B cell (primary cell): ENCODE measurements at regions not wholly inside any gene's neighbourhood (a gene's known extent, or its start where the extent isn't known, plus 50 kb on each side); places are given as distances from the start of the nearest gene placed in this dataset.

Experiments used
- ATAC-seq: fragments of 200-7000 bp; cut with Tn5 transposase; one replicate; pipeline ENCODE4 v1.10.0; 2021; ENCODE audit warnings: low read depth, mild to moderate bottlenecking, moderate number of reproducible peaks, moderate library complexity
- CTCF ChIA-PET: fragments of 350-600 bp; sonication (Branson Sonifier 250); formaldehyde crosslinking; loops from one replicate; lab custom pipeline; 2021; ENCODE audit warnings: antibody characterized with exemption, inconsistent platforms; lab: Charles Lee
- POLR2A ChIA-PET: fragments of 350-600 bp; sonication (Branson Sonifier 250); formaldehyde crosslinking; loops from one replicate; lab custom pipeline; 2021; ENCODE audit warnings: antibody characterized with exemption; lab: Charles Lee
- DNase-seq: peaks from one replicate; pipeline ENCODE4 v3.0.0; 2013
- H2AFZ ChIP-seq: 2 replicates; pipeline ENCODE4 v1.6.1; 2012; ENCODE audit warnings: mild to moderate bottlenecking, low read depth, low read length; ENCODE audit not compliant: insufficient read depth, poor library complexity, severe bottlenecking
- H3K27ac ChIP-seq, 2 donors: 1 replicate in 1 of 2; 2 replicates in 1 of 2; pipeline ENCODE4 v1.5.1; 2012 to 2013; ENCODE audit warnings: low read length in 2 of 2, mild to moderate bottlenecking in 2 of 2, moderate library complexity in 1 of 2
- H3K27me3 ChIP-seq, 4 experiments: fragments of 200-600 bp in 1 of 4; sonication (generic) in 1 of 4; replicated peaks in 1 of 4; 1 replicate in 2 of 4; 2 replicates in 2 of 4; pipeline versions ENCODE4 v1.6.1 to v1.7.0; 2013 to 2016; ENCODE audit warnings: low read length in 3 of 4, mild to moderate bottlenecking in 2 of 4, mixed read lengths in 1 of 4, moderate library complexity in 1 of 4; ENCODE audit not compliant: insufficient read depth in 4 of 4, control insufficient read depth in 3 of 4; ENCODE audit errors: control extremely low read depth in 1 of 4
- H3K36me3 ChIP-seq, 2 experiments: replicated peaks in 1 of 2; 1 replicate in 1 of 2; 2 replicates in 1 of 2; pipeline versions ENCODE4 v1.6.1 to v1.7.1; 2013; ENCODE audit warnings: low read length in 1 of 2; ENCODE audit not compliant: insufficient read depth in 2 of 2, control insufficient read depth in 1 of 2; ENCODE audit errors: control extremely low read depth in 1 of 2, extremely low read depth in 1 of 2
- H3K4me1 ChIP-seq, 2 donors: fragments of 200-600 bp in 1 of 2; sonication (generic) in 1 of 2; 1 replicate in 1 of 2; 2 replicates in 1 of 2; pipeline versions ENCODE4 v1.5.1 to v1.6.1; 2013 to 2017; ENCODE audit warnings: low read length in 2 of 2; ENCODE audit not compliant: control insufficient read depth in 2 of 2, insufficient read depth in 2 of 2
- H3K4me2 ChIP-seq: replicated peaks from 2 replicates; pipeline ENCODE3; 2012; ENCODE audit warnings: mild to moderate bottlenecking, low read depth, low read length; ENCODE audit not compliant: poor library complexity, severe bottlenecking
- H3K4me3 ChIP-seq, 5 experiments: fragments of 200-600 bp in 1 of 5; sonication (generic) in 1 of 5; 1 replicate in 3 of 5; 2 replicates in 2 of 5; pipeline versions ENCODE4 v1.5.1 to v1.7.0; 2011 to 2016; ENCODE audit warnings: low read length in 4 of 5, mild to moderate bottlenecking in 4 of 5, low read depth in 2 of 5, control low read depth in 1 of 5, moderate library complexity in 1 of 5; ENCODE audit not compliant: insufficient read depth in 1 of 5; ENCODE audit errors: control extremely low read depth in 1 of 5, extremely low read depth in 1 of 5
- H3K79me2 ChIP-seq: fragments of 200-600 bp; sonication (generic); one replicate; pipeline ENCODE4 v1.6.0; 2016; ENCODE audit warnings: low read length; ENCODE audit not compliant: control insufficient read depth, insufficient read depth
- H3K9ac ChIP-seq: fragments of 200-600 bp; sonication (generic); 2 replicates; pipeline ENCODE4 v1.6.1; 2017; ENCODE audit warnings: mild to moderate bottlenecking, low read length, moderate library complexity
- H3K9me3 ChIP-seq, 3 donors: one replicate each; pipeline versions ENCODE4 v1.6.1 to v1.7.1; 2013; ENCODE audit warnings: low read length in 2 of 3; ENCODE audit not compliant: control insufficient read depth in 2 of 3, insufficient read depth in 1 of 3; ENCODE audit errors: control extremely low read depth in 1 of 3
- H4K20me1 ChIP-seq: 2 replicates; pipeline ENCODE4 v1.6.0; 2012; ENCODE audit warnings: mild to moderate bottlenecking, low read length; ENCODE audit not compliant: insufficient read depth, control insufficient read depth, poor library complexity, severe bottlenecking
- H3K27ac Mint-ChIP-seq: one replicate; pipeline ENCODE4 v1.8.0; 2021; ENCODE audit warnings: mixed read lengths
- H3K27me3 Mint-ChIP-seq: one replicate; pipeline ENCODE4 v1.8.0; 2021; ENCODE audit warnings: mixed read lengths
- H3K4me1 Mint-ChIP-seq: one replicate; pipeline ENCODE4 v1.8.0; 2021; ENCODE audit warnings: mixed read lengths
- H3K4me3 Mint-ChIP-seq: one replicate; pipeline ENCODE4 v1.8.0; 2021; ENCODE audit warnings: mixed read lengths
- H3K9me3 Mint-ChIP-seq: one replicate; pipeline ENCODE4 v1.8.0; 2022; ENCODE audit warnings: mixed read lengths; ENCODE audit not compliant: insufficient read depth
- EZH2 ChIP-seq: IDR thresholded peaks from 2 replicates; pipeline ENCODE4 v1.6.1; 2012; ENCODE audit warnings: borderline replicate concordance, low read depth, mild to moderate bottlenecking, moderate library complexity, low read length; ENCODE audit not compliant: insufficient read depth, poor library complexity, severe bottlenecking
- WGBS: methylation state at CpG from one replicate; pipeline ENCODE4 v1.1.5; 2013; ENCODE audit warnings: missing lambda C conversion rate; ENCODE audit not compliant: insufficient coverage; 5-methylcytosine and 5-hydroxymethylcytosine counted together
- intact Hi-C: fragments of 100-400 bp; cut with micrococcal nuclease; formaldehyde crosslinking; loops from one replicate; pipeline ENCODE4 v1.10.0; 2022
- TF ChIP-seq, protein P1 (sequence below): fragments of 200-600 bp; IDR thresholded peaks from one replicate; pipeline ENCODE4 v1.8.0; 2022; ENCODE audit warnings: antibody characterized with exemption, mild to moderate bottlenecking

DNA sequence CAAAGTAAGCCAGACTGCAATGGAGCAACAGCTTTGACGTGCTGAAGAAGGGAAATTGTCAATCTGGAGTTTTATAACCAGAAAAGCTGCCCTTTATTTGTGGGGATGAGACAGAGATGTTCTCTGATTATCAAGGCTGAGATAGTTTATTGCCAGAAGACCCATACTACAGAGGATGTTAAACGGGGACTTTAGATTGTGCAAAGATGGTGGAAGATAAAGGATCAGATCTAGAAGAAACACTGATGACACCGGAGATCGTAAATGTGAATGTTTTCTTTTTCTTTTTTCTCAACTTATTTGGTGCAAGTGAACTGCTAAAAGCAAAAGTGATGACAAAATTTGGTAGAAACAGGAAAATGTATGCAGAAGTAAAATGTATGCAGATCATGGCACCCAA, 178.3 kb upstream of the PLEKHG7 start:
- CTCF ChIA-PET = interaction anchor here (0.9 to 1.7 kb wide), 3 partner anchors 13 to 45 kb away, joined by 3 to 4 read pairs (median 3); no protein-coding TSS in a partner anchor
- Mint-ChIP-seq H3K4me3 (no peak overlapping the region), H3K27ac (no peak overlapping the region), H3K4me1 (peaks cover 10% of the 10 kb centered on the region), H3K9me3 (no peaks in the 10 kb centered on the region), H3K27me3 (no peaks in the 10 kb centered on the region)
- H4K20me1 ChIP-seq = no peaks in the 10 kb centered on the region
- ATAC-seq = no peak
- no peaks in the 10 kb centered on the region for H3K79me2 ChIP-seq
- no CpG with 5 or more reads among the region's 4 CpGs for WGBS
- no peak overlapping the region for H3K27ac ChIP-seq
- intact Hi-C loops = no loop called here
- no peak for DNase-seq
- H3K27me3 ChIP-seq = no peaks in the 10 kb centered on the region
- H3K9ac ChIP-seq = no peak overlapping the region
- TF ChIP-seq, protein P1, sequence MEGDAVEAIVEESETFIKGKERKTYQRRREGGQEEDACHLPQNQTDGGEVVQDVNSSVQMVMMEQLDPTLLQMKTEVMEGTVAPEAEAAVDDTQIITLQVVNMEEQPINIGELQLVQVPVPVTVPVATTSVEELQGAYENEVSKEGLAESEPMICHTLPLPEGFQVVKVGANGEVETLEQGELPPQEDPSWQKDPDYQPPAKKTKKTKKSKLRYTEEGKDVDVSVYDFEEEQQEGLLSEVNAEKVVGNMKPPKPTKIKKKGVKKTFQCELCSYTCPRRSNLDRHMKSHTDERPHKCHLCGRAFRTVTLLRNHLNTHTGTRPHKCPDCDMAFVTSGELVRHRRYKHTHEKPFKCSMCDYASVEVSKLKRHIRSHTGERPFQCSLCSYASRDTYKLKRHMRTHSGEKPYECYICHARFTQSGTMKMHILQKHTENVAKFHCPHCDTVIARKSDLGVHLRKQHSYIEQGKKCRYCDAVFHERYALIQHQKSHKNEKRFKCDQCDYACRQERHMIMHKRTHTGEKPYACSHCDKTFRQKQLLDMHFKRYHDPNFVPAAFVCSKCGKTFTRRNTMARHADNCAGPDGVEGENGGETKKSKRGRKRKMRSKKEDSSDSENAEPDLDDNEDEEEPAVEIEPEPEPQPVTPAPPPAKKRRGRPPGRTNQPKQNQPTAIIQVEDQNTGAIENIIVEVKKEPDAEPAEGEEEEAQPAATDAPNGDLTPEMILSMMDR = no peak
- no peak for TF ChIP-seq EZH2
- peaks cover 10 to 12% of the 10 kb centered on the region in 2 donors for H3K4me1 ChIP-seq
- no peak overlapping the region for H3K4me3 ChIP-seq
- H3K4me2 ChIP-seq = no peak overlapping the region
- POLR2A ChIA-PET = no interaction called here
- no peaks in the 10 kb centered on the region for H3K36me3 ChIP-seq
- no peak overlapping the region for H2AFZ ChIP-seq
- H3K9me3 ChIP-seq = peaks cover 0 to 3% (median 0%) of the 10 kb centered on the region in 3 donors

DNA sequence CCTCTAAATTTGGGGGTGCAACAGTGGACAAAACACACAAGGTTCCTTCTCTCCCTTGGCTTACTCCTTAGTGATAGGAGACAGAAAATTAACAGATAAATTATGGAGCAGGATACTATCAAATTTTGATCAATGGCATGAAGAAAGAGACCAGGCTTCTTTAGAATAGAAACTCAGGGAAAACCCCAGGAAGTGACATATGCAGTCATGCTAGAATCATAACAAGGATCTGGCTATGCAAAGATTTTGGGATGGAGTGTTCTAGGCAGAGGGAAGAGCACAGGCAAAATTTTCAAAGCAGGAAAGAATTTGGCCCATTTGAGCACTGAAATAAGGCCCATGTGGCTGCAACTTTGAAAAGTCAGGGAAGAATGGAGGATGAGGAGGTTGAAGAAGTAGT, 182.3 kb upstream of the PLEKHG7 start:
- TF ChIP-seq EZH2 = no peak
- TF ChIP-seq, protein P1 = no peak
- no peaks in the 10 kb centered on the region for H3K27me3 ChIP-seq
- ChIA-PET POLR2A (no interaction called here), CTCF (no interaction called here)
- no peak overlapping the region for H3K9ac ChIP-seq
- Mint-ChIP-seq H3K4me1 (peaks cover 33% of the 10 kb centered on the region), H3K27me3 (no peaks in the 10 kb centered on the region), H3K9me3 (no peaks in the 10 kb centered on the region), H3K27ac (no peak overlapping the region), H3K4me3 (no peak overlapping the region)
- H3K27ac ChIP-seq = no peak overlapping the region
- ATAC-seq (no peak), DNase-seq (no peak)
- no peaks in the 10 kb centered on the region for H3K79me2 ChIP-seq
- intact Hi-C loops = loop anchor here (2.0 kb wide), 1 partner anchor 18 kb away; no protein-coding TSS in a partner anchor
- H2AFZ ChIP-seq = no peak overlapping the region
- H3K4me3 ChIP-seq = no peak overlapping the region
- peaks cover 0 to 3% (median 0%) of the 10 kb centered on the region in 3 donors for H3K9me3 ChIP-seq
- H3K4me2 ChIP-seq = no peak overlapping the region
- no peaks in the 10 kb centered on the region for H4K20me1 ChIP-seq
- no peaks in the 10 kb centered on the region for H3K36me3 ChIP-seq
- H3K4me1 ChIP-seq = peaks cover 19 to 20% of the 10 kb centered on the region in 2 donors
